GM23338 (cell line): ENCODE measurements at regions not wholly inside any gene's neighbourhood (a gene's known extent, or its start where the extent isn't known, plus 50 kb on each side); places are given as distances from the start of the nearest gene placed in this dataset.

Experiments
- ATAC-seq: fragments of 200-7000 bp; cut with Tn5 transposase; 3 replicates; pipeline ENCODE4 v1.9.1; 2020
- DNase-seq: peaks from one replicate; pipeline ENCODE4 v3.0.0-alpha.2; 2015; ENCODE audit warnings: low spot score
- H2AFZ ChIP-seq: fragments of 200-600 bp; sonication (generic); 2 replicates; pipeline ENCODE4 v1.8.0; 2016; ENCODE audit warnings: antibody characterized with exemption, mild to moderate bottlenecking, moderate library complexity
- H3F3A ChIP-seq: fragments of 200-600 bp; sonication (generic); replicated peaks from 2 replicates; pipeline ENCODE4 v1.8.0; 2017; ENCODE audit warnings: antibody characterized with exemption, mixed run types, low read depth
- H3K27ac ChIP-seq: fragments of 200-600 bp; sonication (generic); 2 replicates; pipeline ENCODE4 v1.6.1; 2016; ENCODE audit warnings: low read depth
- H3K27me3 ChIP-seq: fragments of 200-600 bp; sonication (generic); 2 replicates; pipeline ENCODE4 v1.8.0; 2016; ENCODE audit warnings: mild to moderate bottlenecking, mixed run types, moderate library complexity; ENCODE audit not compliant: insufficient read depth
- H3K36me3 ChIP-seq: fragments of 200-600 bp; sonication (generic); 2 replicates; pipeline ENCODE4 v1.8.0; 2016; ENCODE audit warnings: mild to moderate bottlenecking; ENCODE audit not compliant: insufficient read depth
- H3K4me1 ChIP-seq: fragments of 200-600 bp; sonication (generic); 2 replicates; pipeline ENCODE4 v1.8.0; 2016; ENCODE audit warnings: mild to moderate bottlenecking, moderate library complexity; ENCODE audit not compliant: insufficient read depth
- H3K4me2 ChIP-seq: fragments of 200-600 bp; sonication (generic); 2 replicates; pipeline ENCODE4 v1.7.1; 2017; ENCODE audit warnings: mixed run types
- H3K4me3 ChIP-seq: fragments of 200-600 bp; sonication (generic); 2 replicates; pipeline ENCODE4 v1.6.1; 2016; ENCODE audit warnings: mixed run types
- H3K79me2 ChIP-seq: fragments of 200-600 bp; sonication (generic); replicated peaks from 2 replicates; pipeline ENCODE4 v1.8.0; 2017; ENCODE audit warnings: mild to moderate bottlenecking; ENCODE audit not compliant: insufficient read depth
- H3K9me2 ChIP-seq: fragments of 200-600 bp; sonication (generic); 2 replicates; pipeline ENCODE4 v1.8.0; 2017; ENCODE audit not compliant: insufficient read depth
- H4K20me1 ChIP-seq: fragments of 200-600 bp; sonication (generic); replicated peaks from 2 replicates; pipeline ENCODE4 v1.8.0; 2017; ENCODE audit warnings: mild to moderate bottlenecking; ENCODE audit not compliant: insufficient read depth
- H3K27ac Mint-ChIP-seq: 2 replicates; pipeline ENCODE4 v1.8.0; 2020; ENCODE audit warnings: inconsistent platforms, mild to moderate bottlenecking, moderate library complexity, mixed read lengths
- H3K27me3 Mint-ChIP-seq: 3 replicates; pipeline ENCODE4 v1.8.0; 2022; ENCODE audit warnings: low read depth, mild to moderate bottlenecking, moderate library complexity, mixed read lengths, inconsistent platforms; ENCODE audit not compliant: insufficient read depth, poor library complexity
- H3K36me3 Mint-ChIP-seq: 3 replicates; pipeline ENCODE4 v1.8.0; 2021; ENCODE audit warnings: low read depth, mild to moderate bottlenecking, inconsistent platforms, moderate library complexity, mixed read lengths
- H3K4me1 Mint-ChIP-seq: 3 replicates; pipeline ENCODE4 v1.8.0; 2020; ENCODE audit warnings: mild to moderate bottlenecking, inconsistent platforms, mixed read lengths
- H3K4me3 Mint-ChIP-seq: 3 replicates; pipeline ENCODE4 v1.8.0; 2021; ENCODE audit warnings: moderate library complexity, mild to moderate bottlenecking, inconsistent platforms, mixed read lengths
- H3K9me3 Mint-ChIP-seq: 3 replicates; pipeline ENCODE4 v1.8.0; 2020; ENCODE audit warnings: moderate library complexity, mild to moderate bottlenecking, inconsistent platforms, mixed read lengths
- CREB1 ChIP-seq: fragments of 250-450 bp; sonication (Bioruptor Pico); IDR thresholded peaks from 2 replicates; pipeline ENCODE4 v1.5.0; 2020; ENCODE audit warnings: low read depth, mild to moderate bottlenecking, moderate library complexity
- EZH2 ChIP-seq: fragments of 200-600 bp; sonication (generic); IDR thresholded peaks from one replicate; pipeline ENCODE4 v1.8.0; 2017; ENCODE audit warnings: antibody characterized with exemption, mild to moderate bottlenecking, low read depth; ENCODE audit not compliant: unreplicated experiment
- EZH2phosphoT487 ChIP-seq: fragments of 200-600 bp; sonication (generic); IDR thresholded peaks from one replicate; pipeline ENCODE4 v1.8.1; 2018; ENCODE audit warnings: antibody characterized with exemption; ENCODE audit not compliant: unreplicated experiment
- JUNB ChIP-seq: IDR thresholded peaks from one replicate; pipeline ENCODE4 v1.6.1; 2016; ENCODE audit warnings: antibody characterized with exemption; ENCODE audit not compliant: unreplicated experiment
- NANOG ChIP-seq: IDR thresholded peaks from 2 replicates; pipeline ENCODE4 v1.6.1; 2016; ENCODE audit warnings: antibody characterized with exemption, borderline replicate concordance
- POLR2AphosphoS5 ChIP-seq: IDR thresholded peaks from 2 replicates; pipeline ENCODE4 v1.6.1; 2016; ENCODE audit warnings: antibody characterized with exemption, low read depth
- STAT1 ChIP-seq: IDR thresholded peaks from one replicate; pipeline ENCODE4 v1.6.1; 2016; ENCODE audit warnings: antibody characterized with exemption; ENCODE audit not compliant: unreplicated experiment
- ZNF331 ChIP-seq: fragments of 250-450 bp; sonication (Bioruptor Pico); IDR thresholded peaks from 2 replicates; pipeline ENCODE4 v1.5.0; 2020; ENCODE audit warnings: low read depth, mild to moderate bottlenecking, moderate library complexity
- TF ChIP-seq, protein P1 (sequence below): IDR thresholded peaks from 2 replicates; pipeline ENCODE4 v1.6.1; 2016; ENCODE audit warnings: antibody characterized with exemption
- TF ChIP-seq, protein P2 (sequence below): fragments of 250-450 bp; sonication (Bioruptor Pico); IDR thresholded peaks from 2 replicates; pipeline ENCODE4 v1.5.0; 2020; ENCODE audit warnings: mild to moderate bottlenecking, moderate library complexity
- TF ChIP-seq, protein P3 (sequence below), 2 experiments: fragments of 200-600 bp in 1 of 2; sonication (generic) in 1 of 2; conservative IDR thresholded peaks; 2 replicates each; pipeline versions ENCODE4 v1.5.1 to v1.6.1; 2016 to 2017; ENCODE audit warnings: antibody characterized with exemption in 2 of 2, low read depth in 2 of 2, mild to moderate bottlenecking in 2 of 2, moderate library complexity in 1 of 2
- TF ChIP-seq, protein P4 (sequence below): IDR thresholded peaks from one replicate; pipeline ENCODE4 v1.6.1; 2018; ENCODE audit warnings: antibody characterized with exemption; ENCODE audit not compliant: unreplicated experiment

DNA sequence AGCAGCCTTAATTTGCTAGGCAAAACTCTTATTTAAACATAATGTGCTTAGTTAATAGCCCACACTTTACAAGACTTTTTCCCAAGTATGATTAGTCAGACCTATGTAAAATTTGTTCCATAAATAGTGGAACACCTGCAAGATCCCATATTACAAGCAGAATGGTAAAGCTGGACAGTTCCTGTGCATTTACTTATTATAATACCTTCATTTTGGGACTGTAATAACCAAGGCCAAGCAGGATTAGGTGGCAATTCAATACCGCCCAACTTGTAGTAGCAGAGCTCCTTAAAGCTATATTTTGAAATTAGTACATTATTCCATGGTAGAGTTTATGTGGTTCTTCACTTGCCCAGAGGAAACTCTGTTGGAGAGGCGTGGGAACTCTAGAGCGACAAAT, 431.5 kb upstream of the MMADHC start:
- H4K20me1 ChIP-seq, result no peaks in the 10 kb centered on the region
- no peak overlapping the region for H3K27ac ChIP-seq
- DNase-seq (no peak), ATAC-seq (no peak)
- TF ChIP-seq JUNB (no peak), EZH2phosphoT487 (no peak), NANOG (no peak), EZH2 (no peak), ZNF331 (CRISPR knock-in tag) (no peak), POLR2AphosphoS5 (no peak), CREB1 (CRISPR knock-in tag) (no peak), STAT1 (no peak)
- TF ChIP-seq, protein P1, sequence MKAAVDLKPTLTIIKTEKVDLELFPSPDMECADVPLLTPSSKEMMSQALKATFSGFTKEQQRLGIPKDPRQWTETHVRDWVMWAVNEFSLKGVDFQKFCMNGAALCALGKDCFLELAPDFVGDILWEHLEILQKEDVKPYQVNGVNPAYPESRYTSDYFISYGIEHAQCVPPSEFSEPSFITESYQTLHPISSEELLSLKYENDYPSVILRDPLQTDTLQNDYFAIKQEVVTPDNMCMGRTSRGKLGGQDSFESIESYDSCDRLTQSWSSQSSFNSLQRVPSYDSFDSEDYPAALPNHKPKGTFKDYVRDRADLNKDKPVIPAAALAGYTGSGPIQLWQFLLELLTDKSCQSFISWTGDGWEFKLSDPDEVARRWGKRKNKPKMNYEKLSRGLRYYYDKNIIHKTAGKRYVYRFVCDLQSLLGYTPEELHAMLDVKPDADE, result no peak
- TF ChIP-seq, protein P2, sequence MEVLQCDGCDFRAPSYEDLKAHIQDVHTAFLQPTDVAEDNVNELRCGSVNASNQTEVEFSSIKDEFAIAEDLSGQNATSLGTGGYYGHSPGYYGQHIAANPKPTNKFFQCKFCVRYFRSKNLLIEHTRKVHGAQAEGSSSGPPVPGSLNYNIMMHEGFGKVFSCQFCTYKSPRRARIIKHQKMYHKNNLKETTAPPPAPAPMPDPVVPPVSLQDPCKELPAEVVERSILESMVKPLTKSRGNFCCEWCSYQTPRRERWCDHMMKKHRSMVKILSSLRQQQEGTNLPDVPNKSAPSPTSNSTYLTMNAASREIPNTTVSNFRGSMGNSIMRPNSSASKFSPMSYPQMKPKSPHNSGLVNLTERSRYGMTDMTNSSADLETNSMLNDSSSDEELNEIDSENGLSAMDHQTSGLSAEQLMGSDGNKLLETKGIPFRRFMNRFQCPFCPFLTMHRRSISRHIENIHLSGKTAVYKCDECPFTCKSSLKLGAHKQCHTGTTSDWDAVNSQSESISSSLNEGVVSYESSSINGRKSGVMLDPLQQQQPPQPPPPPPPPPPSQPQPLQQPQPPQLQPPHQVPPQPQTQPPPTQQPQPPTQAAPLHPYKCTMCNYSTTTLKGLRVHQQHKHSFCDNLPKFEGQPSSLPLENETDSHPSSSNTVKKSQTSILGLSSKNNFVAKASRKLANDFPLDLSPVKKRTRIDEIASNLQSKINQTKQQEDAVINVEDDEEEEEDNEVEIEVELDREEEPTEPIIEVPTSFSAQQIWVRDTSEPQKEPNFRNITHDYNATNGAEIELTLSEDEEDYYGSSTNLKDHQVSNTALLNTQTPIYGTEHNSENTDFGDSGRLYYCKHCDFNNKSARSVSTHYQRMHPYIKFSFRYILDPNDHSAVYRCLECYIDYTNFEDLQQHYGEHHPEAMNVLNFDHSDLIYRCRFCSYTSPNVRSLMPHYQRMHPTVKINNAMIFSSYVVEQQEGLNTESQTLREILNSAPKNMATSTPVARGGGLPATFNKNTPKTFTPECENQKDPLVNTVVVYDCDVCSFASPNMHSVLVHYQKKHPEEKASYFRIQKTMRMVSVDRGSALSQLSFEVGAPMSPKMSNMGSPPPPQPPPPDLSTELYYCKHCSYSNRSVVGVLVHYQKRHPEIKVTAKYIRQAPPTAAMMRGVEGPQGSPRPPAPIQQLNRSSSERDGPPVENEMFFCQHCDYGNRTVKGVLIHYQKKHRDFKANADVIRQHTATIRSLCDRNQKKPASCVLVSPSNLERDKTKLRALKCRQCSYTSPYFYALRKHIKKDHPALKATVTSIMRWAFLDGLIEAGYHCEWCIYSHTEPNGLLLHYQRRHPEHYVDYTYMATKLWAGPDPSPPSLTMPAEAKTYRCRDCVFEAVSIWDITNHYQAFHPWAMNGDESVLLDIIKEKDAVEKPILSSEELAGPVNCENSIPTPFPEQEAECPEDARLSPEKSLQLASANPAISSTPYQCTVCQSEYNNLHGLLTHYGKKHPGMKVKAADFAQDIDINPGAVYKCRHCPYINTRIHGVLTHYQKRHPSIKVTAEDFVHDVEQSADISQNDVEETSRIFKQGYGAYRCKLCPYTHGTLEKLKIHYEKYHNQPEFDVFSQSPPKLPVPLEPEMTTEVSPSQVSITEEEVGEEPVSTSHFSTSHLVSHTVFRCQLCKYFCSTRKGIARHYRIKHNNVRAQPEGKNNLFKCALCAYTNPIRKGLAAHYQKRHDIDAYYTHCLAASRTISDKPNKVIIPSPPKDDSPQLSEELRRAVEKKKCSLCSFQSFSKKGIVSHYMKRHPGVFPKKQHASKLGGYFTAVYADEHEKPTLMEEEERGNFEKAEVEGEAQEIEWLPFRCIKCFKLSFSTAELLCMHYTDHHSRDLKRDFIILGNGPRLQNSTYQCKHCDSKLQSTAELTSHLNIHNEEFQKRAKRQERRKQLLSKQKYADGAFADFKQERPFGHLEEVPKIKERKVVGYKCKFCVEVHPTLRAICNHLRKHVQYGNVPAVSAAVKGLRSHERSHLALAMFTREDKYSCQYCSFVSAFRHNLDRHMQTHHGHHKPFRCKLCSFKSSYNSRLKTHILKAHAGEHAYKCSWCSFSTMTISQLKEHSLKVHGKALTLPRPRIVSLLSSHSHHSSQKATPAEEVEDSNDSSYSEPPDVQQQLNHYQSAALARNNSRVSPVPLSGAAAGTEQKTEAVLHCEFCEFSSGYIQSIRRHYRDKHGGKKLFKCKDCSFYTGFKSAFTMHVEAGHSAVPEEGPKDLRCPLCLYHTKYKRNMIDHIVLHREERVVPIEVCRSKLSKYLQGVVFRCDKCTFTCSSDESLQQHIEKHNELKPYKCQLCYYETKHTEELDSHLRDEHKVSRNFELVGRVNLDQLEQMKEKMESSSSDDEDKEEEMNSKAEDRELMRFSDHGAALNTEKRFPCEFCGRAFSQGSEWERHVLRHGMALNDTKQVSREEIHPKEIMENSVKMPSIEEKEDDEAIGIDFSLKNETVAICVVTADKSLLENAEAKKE, result no peak
- TF ChIP-seq, protein P3, sequence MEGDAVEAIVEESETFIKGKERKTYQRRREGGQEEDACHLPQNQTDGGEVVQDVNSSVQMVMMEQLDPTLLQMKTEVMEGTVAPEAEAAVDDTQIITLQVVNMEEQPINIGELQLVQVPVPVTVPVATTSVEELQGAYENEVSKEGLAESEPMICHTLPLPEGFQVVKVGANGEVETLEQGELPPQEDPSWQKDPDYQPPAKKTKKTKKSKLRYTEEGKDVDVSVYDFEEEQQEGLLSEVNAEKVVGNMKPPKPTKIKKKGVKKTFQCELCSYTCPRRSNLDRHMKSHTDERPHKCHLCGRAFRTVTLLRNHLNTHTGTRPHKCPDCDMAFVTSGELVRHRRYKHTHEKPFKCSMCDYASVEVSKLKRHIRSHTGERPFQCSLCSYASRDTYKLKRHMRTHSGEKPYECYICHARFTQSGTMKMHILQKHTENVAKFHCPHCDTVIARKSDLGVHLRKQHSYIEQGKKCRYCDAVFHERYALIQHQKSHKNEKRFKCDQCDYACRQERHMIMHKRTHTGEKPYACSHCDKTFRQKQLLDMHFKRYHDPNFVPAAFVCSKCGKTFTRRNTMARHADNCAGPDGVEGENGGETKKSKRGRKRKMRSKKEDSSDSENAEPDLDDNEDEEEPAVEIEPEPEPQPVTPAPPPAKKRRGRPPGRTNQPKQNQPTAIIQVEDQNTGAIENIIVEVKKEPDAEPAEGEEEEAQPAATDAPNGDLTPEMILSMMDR (conservative IDR thresholded peaks at IDR 0.05; ENCODE audit: low read depth in 2 of 2), result no peak
- TF ChIP-seq, protein P4, sequence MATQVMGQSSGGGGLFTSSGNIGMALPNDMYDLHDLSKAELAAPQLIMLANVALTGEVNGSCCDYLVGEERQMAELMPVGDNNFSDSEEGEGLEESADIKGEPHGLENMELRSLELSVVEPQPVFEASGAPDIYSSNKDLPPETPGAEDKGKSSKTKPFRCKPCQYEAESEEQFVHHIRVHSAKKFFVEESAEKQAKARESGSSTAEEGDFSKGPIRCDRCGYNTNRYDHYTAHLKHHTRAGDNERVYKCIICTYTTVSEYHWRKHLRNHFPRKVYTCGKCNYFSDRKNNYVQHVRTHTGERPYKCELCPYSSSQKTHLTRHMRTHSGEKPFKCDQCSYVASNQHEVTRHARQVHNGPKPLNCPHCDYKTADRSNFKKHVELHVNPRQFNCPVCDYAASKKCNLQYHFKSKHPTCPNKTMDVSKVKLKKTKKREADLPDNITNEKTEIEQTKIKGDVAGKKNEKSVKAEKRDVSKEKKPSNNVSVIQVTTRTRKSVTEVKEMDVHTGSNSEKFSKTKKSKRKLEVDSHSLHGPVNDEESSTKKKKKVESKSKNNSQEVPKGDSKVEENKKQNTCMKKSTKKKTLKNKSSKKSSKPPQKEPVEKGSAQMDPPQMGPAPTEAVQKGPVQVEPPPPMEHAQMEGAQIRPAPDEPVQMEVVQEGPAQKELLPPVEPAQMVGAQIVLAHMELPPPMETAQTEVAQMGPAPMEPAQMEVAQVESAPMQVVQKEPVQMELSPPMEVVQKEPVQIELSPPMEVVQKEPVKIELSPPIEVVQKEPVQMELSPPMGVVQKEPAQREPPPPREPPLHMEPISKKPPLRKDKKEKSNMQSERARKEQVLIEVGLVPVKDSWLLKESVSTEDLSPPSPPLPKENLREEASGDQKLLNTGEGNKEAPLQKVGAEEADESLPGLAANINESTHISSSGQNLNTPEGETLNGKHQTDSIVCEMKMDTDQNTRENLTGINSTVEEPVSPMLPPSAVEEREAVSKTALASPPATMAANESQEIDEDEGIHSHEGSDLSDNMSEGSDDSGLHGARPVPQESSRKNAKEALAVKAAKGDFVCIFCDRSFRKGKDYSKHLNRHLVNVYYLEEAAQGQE, result no peak
- Mint-ChIP-seq H3K4me1 (peaks cover 20% of the 10 kb centered on the region), H3K36me3 (no peaks in the 10 kb centered on the region), H3K9me3 (no peaks in the 10 kb centered on the region), H3K27ac (no peak overlapping the region), H3K4me3 (no peak overlapping the region), H3K27me3 (no peaks in the 10 kb centered on the region)
- H3K4me2 ChIP-seq, result no peak overlapping the region
- H3K79me2 ChIP-seq, result no peaks in the 10 kb centered on the region
- no peak overlapping the region for H2AFZ ChIP-seq
- no peaks in the 10 kb centered on the region for H3F3A ChIP-seq
- H3K4me1 ChIP-seq, result peaks cover 6% of the 10 kb centered on the region; the same call in 1 of the 2 replicates
- H3K4me3 ChIP-seq, result no peak overlapping the region
- H3K9me2 ChIP-seq, result no peaks in the 10 kb centered on the region
- H3K36me3 ChIP-seq, result no peaks in the 10 kb centered on the region
- no peaks in the 10 kb centered on the region for H3K27me3 ChIP-seq
